HG03159 (cell line): ENCODE measurements at regions not wholly inside any gene's neighbourhood (a gene's known extent, or its start where the extent isn't known, plus 50 kb on each side); places are given as distances from the start of the nearest gene placed in this dataset.

Source experiments
- ATAC-seq: cut with Tn5 transposase; IDR thresholded peaks from one replicate; pipeline ENCODE4 v1.9.1; 2021; ENCODE audit warnings: mild to moderate bottlenecking, moderate library complexity; ENCODE audit not compliant: unreplicated experiment

- no peak for ATAC-seq
These were observed 203.0 kb upstream of the CD96 start for GRCh38 chr3:111339017-111339416.

GRCh38 chr3:111351334-111351733 lies 190.7 kb upstream of the CD96 start:
- no peak for ATAC-seq

GRCh38 chr3:111352585-111352984 lies 189.4 kb upstream of the CD96 start:
- no peak for ATAC-seq

- no peak for ATAC-seq
These were observed 182.6 kb upstream of the CD96 start for GRCh38 chr3:111359261-111360030.

- ATAC-seq, result no peak
These were observed 179.5 kb upstream of the CD96 start for GRCh38 chr3:111362381-111363009.

- no peak for ATAC-seq
These were observed 175.5 kb upstream of the CD96 start for GRCh38 chr3:111366515-111366914.

- no peak for ATAC-seq
These were observed 173.9 kb upstream of the CD96 start for GRCh38 chr3:111368056-111368455.

GRCh38 chr3:111369958-111370357 lies 172.0 kb upstream of the CD96 start:
- ATAC-seq, result no peak

GRCh38 chr3:111373239-111373638 lies 168.8 kb upstream of the CD96 start:
- ATAC-seq, result no peak

- no peak for ATAC-seq
These were observed 168.1 kb upstream of the CD96 start for GRCh38 chr3:111373861-111374260.

- no peak for ATAC-seq
These were observed 156.0 kb upstream of the CD96 start for GRCh38 chr3:111385971-111386495.

GRCh38 chr3:111392894-111393398 lies 149.1 kb upstream of the CD96 start:
- ATAC-seq, result no peak

- ATAC-seq, result no peak
These were observed 129.3 kb upstream of the CD96 start for GRCh38 chr3:111412656-111413055.

- ATAC-seq, result no peak
These were observed 127.5 kb upstream of the CD96 start for GRCh38 chr3:111414531-111414930.

GRCh38 chr3:111415018-111415417 lies 127.0 kb upstream of the CD96 start:
- no peak for ATAC-seq

GRCh38 chr3:111418391-111418790 lies 123.6 kb upstream of the CD96 start:
- no peak for ATAC-seq

- no peak for ATAC-seq
These were observed 113.7 kb upstream of the CD96 start for GRCh38 chr3:111428301-111428700.

- ATAC-seq, result no peak
These were observed 106.9 kb upstream of the CD96 start for GRCh38 chr3:111434941-111435622.

GRCh38 chr3:111438283-111438682 lies 103.7 kb upstream of the CD96 start:
- no peak for ATAC-seq

- ATAC-seq, result no peak
These were observed 87.4 kb upstream of the CD96 start for GRCh38 chr3:111454551-111454950.

GRCh38 chr3:111465081-111465670 lies 76.8 kb upstream of the CD96 start:
- no peak for ATAC-seq
